Breast epithelium (tissue), 3 donors: ENCODE measurements at regions not wholly inside any gene's neighbourhood (a gene's known extent, or its start where the extent isn't known, plus 50 kb on each side); places are given as distances from the start of the nearest gene placed in this dataset.

Experiments used
- CTCF ChIP-seq, 3 donors: fragments of 450-650 bp; IDR thresholded peaks; one replicate each; pipeline ENCODE4 v1.5.1; 2016 to 2017; ENCODE audit warnings: antibody characterized with exemption in 3 of 3, mild to moderate bottlenecking in 3 of 3, moderate library complexity in 3 of 3
- POLR2A ChIP-seq: fragments of 450-650 bp; IDR thresholded peaks from one replicate; pipeline ENCODE4 v1.6.1; 2016; ENCODE audit warnings: antibody characterized with exemption, mild to moderate bottlenecking, moderate library complexity
- POLR2AphosphoS5 ChIP-seq, 3 donors: sonication (generic); formaldehyde crosslinking; IDR thresholded peaks; one replicate each; pipeline ENCODE4 v1.6.1; 2017; ENCODE audit warnings: antibody characterized with exemption in 3 of 3

GRCh38 chr4:151583157-151583914, 174.4 kb downstream of the FHIP1A start:
- TF ChIP-seq CTCF (IDR thresholded peaks at IDR 0.05) (no peak), POLR2AphosphoS5 (IDR thresholded peaks at IDR 0.05) (no peak), POLR2A (no peak)
